ENCODE measurements at regions not wholly inside any gene's neighbourhood (a gene's known extent, or its start where the extent isn't known, plus 50 kb on each side); places are given as distances from the start of the nearest gene placed in this dataset.

GRCh38 chr5:107040907-107041306 is 629.8 kb downstream of the EFNA5 start:
- DNase-seq (no peak), ATAC-seq (no peak)
- no peaks in the 10 kb centered on the region for H3K9me3 ChIP-seq
- intact Hi-C loops (cut with DNase I): no loop called here
- no peaks in the 10 kb centered on the region for H3K27me3 ChIP-seq
- no peak overlapping the region for H3K4me3 ChIP-seq
- TF ChIP-seq CTCF (IDR thresholded peaks at IDR 0.05): no peak
- no peak for TF ChIP-seq POLR2A (IDR thresholded peaks at IDR 0.05)
- H3K4me1 ChIP-seq: no peaks in the 10 kb centered on the region
- H3K27ac ChIP-seq: no peak overlapping the region
- no peaks in the 10 kb centered on the region for H3K36me3 ChIP-seq

- no peak overlapping the region for H3K27ac ChIP-seq
- DNase-seq (no peak), ATAC-seq (no peak)
- intact Hi-C loops (cut with DNase I): no loop called here
- TF ChIP-seq POLR2A (IDR thresholded peaks at IDR 0.05) (no peak), CTCF (IDR thresholded peaks at IDR 0.05) (no peak)
- no peaks in the 10 kb centered on the region for H3K4me1 ChIP-seq
- H3K9me3 ChIP-seq: no peaks in the 10 kb centered on the region
- no peak overlapping the region for H3K4me3 ChIP-seq
- H3K36me3 ChIP-seq: no peaks in the 10 kb centered on the region
- no peaks in the 10 kb centered on the region for H3K27me3 ChIP-seq
Measured at GRCh38 chr5:107032629-107033028, 638.1 kb downstream of the EFNA5 start.

GRCh38 chr5:107028938-107029337 is 641.8 kb downstream of the EFNA5 start:
- DNase-seq (no peak), ATAC-seq (no peak)
- no peak for TF ChIP-seq POLR2A (IDR thresholded peaks at IDR 0.05)
- TF ChIP-seq CTCF (IDR thresholded peaks at IDR 0.05): no peak
- Histone ChIP-seq H3K4me3 (no peak overlapping the region), H3K4me1 (no peaks in the 10 kb centered on the region), H3K27ac (no peak overlapping the region), H3K9me3 (no peaks in the 10 kb centered on the region), H3K36me3 (no peaks in the 10 kb centered on the region), H3K27me3 (no peaks in the 10 kb centered on the region)
- WGBS (ENCODE audit: insufficient coverage, low coverage, low lambda C conversion rate, missing lambda C conversion rate): 78% methylated on average over 2 of the region's 2 CpGs
- intact Hi-C loops (cut with DNase I): no loop called here

GRCh38 chr5:107025712-107026497 is 644.8 kb downstream of the EFNA5 start:
- WGBS (ENCODE audit: insufficient coverage, low coverage, low lambda C conversion rate, missing lambda C conversion rate): 19% methylated on average over 3 of the region's 3 CpGs
- intact Hi-C loops (cut with DNase I): no loop called here
- TF ChIP-seq POLR2A (IDR thresholded peaks at IDR 0.05) (no peak), CTCF (IDR thresholded peaks at IDR 0.05) (no peak)
- H3K4me3 ChIP-seq: no peak overlapping the region
- no peaks in the 10 kb centered on the region for H3K9me3 ChIP-seq
- no peaks in the 10 kb centered on the region for H3K27me3 ChIP-seq
- ATAC-seq: no peak
- H3K27ac ChIP-seq: no peak overlapping the region
- no peaks in the 10 kb centered on the region for H3K36me3 ChIP-seq
- no peak for DNase-seq
- no peaks in the 10 kb centered on the region for H3K4me1 ChIP-seq

- no peaks in the 10 kb centered on the region for H3K36me3 ChIP-seq
- intact Hi-C loops (cut with DNase I): no loop called here
- ATAC-seq (no peak), DNase-seq (no peak)
- TF ChIP-seq CTCF (IDR thresholded peaks at IDR 0.05) (no peak), POLR2A (IDR thresholded peaks at IDR 0.05) (no peak)
- no peaks in the 10 kb centered on the region for H3K4me1 ChIP-seq
- H3K27me3 ChIP-seq: no peaks in the 10 kb centered on the region
- no peak overlapping the region for H3K27ac ChIP-seq
- H3K9me3 ChIP-seq: no peaks in the 10 kb centered on the region
- no peak overlapping the region for H3K4me3 ChIP-seq
Measured at GRCh38 chr5:107023732-107024131, 647.0 kb downstream of the EFNA5 start.

Measured in right lobe of liver (tissue), 6 donors.